ENCODE measurements at regions not wholly inside any gene's neighbourhood (a gene's known extent, or its start where the extent isn't known, plus 50 kb on each side); places are given as distances from the start of the nearest gene placed in this dataset.

DNA sequence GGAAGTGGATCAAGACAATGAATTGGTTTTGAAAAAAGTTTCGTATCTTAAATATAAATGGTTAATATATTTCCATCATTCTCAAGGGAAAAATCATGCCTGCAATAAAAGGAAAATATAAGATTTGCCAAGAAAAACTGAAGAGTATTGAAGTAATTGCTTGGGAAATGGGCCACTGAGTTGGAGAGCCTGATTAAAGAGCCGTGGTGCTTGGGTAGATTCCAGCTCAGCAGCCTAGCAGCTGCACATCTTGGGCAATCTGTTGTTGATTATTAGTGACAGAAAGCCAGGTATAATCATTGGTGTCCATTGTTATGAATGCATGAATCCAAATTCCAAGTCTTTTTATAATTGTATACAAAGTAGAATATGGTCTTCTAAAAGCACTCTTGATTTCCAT lies 800.9 kb upstream of the CHORDC1 start:
- TF ChIP-seq, protein P1, sequence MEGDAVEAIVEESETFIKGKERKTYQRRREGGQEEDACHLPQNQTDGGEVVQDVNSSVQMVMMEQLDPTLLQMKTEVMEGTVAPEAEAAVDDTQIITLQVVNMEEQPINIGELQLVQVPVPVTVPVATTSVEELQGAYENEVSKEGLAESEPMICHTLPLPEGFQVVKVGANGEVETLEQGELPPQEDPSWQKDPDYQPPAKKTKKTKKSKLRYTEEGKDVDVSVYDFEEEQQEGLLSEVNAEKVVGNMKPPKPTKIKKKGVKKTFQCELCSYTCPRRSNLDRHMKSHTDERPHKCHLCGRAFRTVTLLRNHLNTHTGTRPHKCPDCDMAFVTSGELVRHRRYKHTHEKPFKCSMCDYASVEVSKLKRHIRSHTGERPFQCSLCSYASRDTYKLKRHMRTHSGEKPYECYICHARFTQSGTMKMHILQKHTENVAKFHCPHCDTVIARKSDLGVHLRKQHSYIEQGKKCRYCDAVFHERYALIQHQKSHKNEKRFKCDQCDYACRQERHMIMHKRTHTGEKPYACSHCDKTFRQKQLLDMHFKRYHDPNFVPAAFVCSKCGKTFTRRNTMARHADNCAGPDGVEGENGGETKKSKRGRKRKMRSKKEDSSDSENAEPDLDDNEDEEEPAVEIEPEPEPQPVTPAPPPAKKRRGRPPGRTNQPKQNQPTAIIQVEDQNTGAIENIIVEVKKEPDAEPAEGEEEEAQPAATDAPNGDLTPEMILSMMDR (conservative IDR thresholded peaks at IDR 0.05; ENCODE audit: low read depth, low read length): no peak
- TF ChIP-seq EZH2 (IDR thresholded peaks at IDR 0.05; ENCODE audit: low read length, unreplicated experiment): no peak
